Neuron (in vitro differentiated cells): ENCODE measurements at regions not wholly inside any gene's neighbourhood (a gene's known extent, or its start where the extent isn't known, plus 50 kb on each side); places are given as distances from the start of the nearest gene placed in this dataset.
"Not testable (repeated sequence)": the region's sequence is repeated elsewhere in the genome, so short reads cannot be mapped to it uniquely, and the experiment has no call there.

Experiments used
- H2AFZ ChIP-seq: one replicate; pipeline ENCODE4 v1.6.1; 2013; ENCODE audit warnings: low read depth, mild to moderate bottlenecking, inconsistent platforms, low read length, moderate library complexity
- H3K27me3 ChIP-seq: one replicate; pipeline ENCODE4 v1.6.1; 2013; ENCODE audit warnings: low read length; ENCODE audit not compliant: insufficient read depth
- H3K36me3 ChIP-seq: one replicate; pipeline ENCODE4 v1.6.1; 2013; ENCODE audit warnings: low read length; ENCODE audit not compliant: insufficient read depth
- H3K4me1 ChIP-seq: one replicate; pipeline ENCODE4 v1.6.1; 2013; ENCODE audit warnings: low read length; ENCODE audit not compliant: insufficient read depth
- H3K4me3 ChIP-seq: 2 replicates; pipeline ENCODE4 v1.5.1; 2013; ENCODE audit warnings: mild to moderate bottlenecking, low read length, moderate library complexity
- H3K9me3 ChIP-seq: one replicate; pipeline ENCODE4 v1.6.1; 2013; ENCODE audit warnings: low read length

DNA sequence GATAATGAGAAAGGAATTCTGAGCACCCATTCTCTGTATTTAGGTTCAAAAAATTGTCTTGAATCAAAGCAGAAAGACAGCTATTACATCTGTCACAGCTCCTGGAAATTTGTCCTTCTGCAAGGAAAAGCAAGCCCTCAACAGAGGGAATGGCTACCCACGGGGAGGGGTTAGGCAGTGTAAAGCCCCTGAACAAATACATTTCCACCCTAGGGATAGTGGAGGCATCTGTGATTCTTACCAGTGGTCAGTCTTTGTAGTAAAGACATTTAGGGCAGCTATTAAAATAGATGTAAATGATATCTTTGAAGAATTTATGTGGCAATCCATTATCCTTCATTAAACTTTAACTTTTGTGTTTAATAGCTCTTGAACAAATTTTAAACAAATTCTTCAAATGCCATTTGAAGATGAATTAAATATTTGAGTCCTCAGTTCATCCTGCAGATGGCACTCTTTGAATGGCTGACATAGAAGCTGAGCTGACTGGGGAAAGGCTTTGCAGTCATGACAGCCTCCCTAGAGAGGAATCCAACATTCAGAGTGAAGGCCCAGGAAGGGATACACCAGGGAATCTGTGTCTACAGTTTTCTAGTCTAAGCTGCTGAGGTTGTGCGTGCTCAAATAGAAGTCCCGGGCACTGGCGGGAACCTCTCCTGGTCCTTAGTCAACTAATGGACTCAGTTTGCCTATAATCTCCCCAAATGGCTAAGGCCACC is 359.7 kb upstream of the ROPN1 start:
- Histone ChIP-seq H3K27me3 (no peaks in the 10 kb centered on the region), H3K4me3 (no peak overlapping the region), H2AFZ (no peak overlapping the region), H3K36me3 (no peaks in the 10 kb centered on the region), H3K4me1 (peaks cover 4% of the 10 kb centered on the region), H3K9me3 (no peaks in the 10 kb centered on the region)

GRCh38 chr3:124352149-124352539 is 360.2 kb upstream of the ROPN1 start:
- Histone ChIP-seq H3K36me3 (no peaks in the 10 kb centered on the region), H3K4me1 (peaks cover 4% of the 10 kb centered on the region), H3K27me3 (no peaks in the 10 kb centered on the region), H3K4me3 (no peak overlapping the region), H3K9me3 (no peaks in the 10 kb centered on the region), H2AFZ (no peak overlapping the region)

DNA sequence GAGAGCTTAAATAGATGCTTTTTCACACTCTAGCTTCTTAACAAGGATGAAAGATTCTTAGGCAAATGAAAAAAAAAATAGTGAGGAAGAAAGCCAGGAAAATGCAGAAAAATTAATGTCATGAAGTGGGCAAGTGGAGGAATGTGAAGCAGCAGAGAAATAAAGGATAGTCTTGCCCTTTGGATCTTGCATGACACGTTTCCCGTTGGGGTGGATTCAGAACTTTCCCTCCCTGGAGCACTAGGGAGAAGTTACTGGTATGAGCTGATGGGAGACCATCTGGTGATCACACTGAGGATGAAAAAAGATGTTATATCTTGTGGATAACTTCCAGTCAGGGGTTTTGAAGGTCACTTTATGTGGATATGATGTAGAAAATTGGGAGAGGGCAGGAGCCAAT is 361.8 kb upstream of the ROPN1 start:
- H3K27me3 ChIP-seq: no peaks in the 10 kb centered on the region
- no peaks in the 10 kb centered on the region for H3K9me3 ChIP-seq
- H3K36me3 ChIP-seq: no peaks in the 10 kb centered on the region
- no peak overlapping the region for H3K4me3 ChIP-seq
- H2AFZ ChIP-seq: no peak overlapping the region
- peaks cover 4% of the 10 kb centered on the region for H3K4me1 ChIP-seq

- Histone ChIP-seq H3K9me3 (no peaks in the 10 kb centered on the region), H2AFZ (no peak overlapping the region), H3K4me3 (no peak overlapping the region), H3K27me3 (no peaks in the 10 kb centered on the region), H3K36me3 (no peaks in the 10 kb centered on the region), H3K4me1 (peaks cover 4% of the 10 kb centered on the region)
These were observed 362.2 kb upstream of the ROPN1 start for GRCh38 chr3:124354150-124354549.

DNA sequence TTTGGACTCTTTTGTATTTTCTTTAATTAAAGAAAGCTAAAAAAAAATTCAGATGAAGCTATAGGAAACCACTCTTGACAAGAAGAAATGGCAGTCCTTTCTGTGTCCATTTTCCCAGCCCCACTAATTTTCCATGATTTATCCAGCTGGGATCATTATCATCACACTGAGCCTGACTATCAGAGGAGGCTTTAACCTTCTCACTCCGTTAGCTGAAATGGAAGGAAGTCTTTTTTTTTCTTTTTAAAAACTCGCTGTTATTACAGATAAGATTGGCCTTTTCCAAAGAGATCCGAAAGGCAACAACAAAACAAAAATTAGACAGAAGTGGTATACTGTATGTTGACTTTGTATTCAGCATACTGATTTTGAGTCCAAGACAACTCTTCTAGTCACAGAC is 366.2 kb upstream of the ROPN1 start:
- Histone ChIP-seq H3K36me3 (no peaks in the 10 kb centered on the region), H3K27me3 (no peaks in the 10 kb centered on the region), H3K4me1 (peaks cover 35% of the 10 kb centered on the region), H2AFZ (no peak overlapping the region), H3K9me3 (no peaks in the 10 kb centered on the region), H3K4me3 (no peak overlapping the region)

DNA sequence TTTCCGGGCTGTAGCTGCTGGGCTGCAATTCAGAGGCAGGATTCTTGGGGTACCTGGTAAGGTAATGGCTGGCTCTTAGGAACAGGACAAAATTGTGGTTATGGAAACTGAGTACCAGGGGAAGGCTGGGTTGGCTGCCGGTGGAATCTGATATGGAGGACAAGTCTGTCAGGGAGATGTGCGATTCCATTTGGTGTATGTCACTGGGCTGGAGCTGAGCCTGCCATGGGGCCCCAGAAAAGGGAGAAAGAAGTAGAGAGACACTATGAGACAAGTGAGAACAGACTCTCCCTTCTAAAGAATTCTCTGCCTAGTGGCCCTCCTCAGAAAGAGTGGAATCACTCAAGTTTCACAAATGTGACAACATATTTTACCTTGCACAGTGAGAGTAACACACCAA is 368.2 kb upstream of the ROPN1 start:
- Histone ChIP-seq H3K27me3 (no peaks in the 10 kb centered on the region), H3K4me3 (no peak overlapping the region), H2AFZ (no peak overlapping the region), H3K36me3 (no peaks in the 10 kb centered on the region), H3K4me1 (peaks cover 31% of the 10 kb centered on the region), H3K9me3 (no peaks in the 10 kb centered on the region)

DNA sequence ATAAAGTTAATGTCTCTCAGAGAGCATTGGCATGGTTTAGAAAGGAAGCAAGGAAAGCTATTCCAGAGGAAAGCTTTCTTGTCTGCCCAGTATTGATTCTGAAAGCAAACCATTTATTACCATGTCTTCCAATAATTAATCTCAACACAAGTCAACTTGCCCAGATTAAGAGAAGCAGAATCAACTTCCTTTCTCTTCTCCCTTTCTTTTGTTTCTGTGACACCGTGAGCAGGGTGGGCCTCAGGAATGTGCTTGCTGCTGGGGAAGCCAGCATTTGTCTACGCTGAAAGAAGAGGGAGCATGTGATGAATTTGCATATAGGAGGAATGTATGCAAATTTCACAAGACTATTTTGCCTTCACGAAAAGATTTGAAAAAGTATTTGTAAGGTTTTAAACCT is 368.6 kb upstream of the ROPN1 start:
- H3K36me3 ChIP-seq: no peaks in the 10 kb centered on the region
- H2AFZ ChIP-seq: no peak overlapping the region
- peaks cover 31% of the 10 kb centered on the region for H3K4me1 ChIP-seq
- no peaks in the 10 kb centered on the region for H3K9me3 ChIP-seq
- peak overlapping the region; percentile 7 for H3K4me3 ChIP-seq
- no peaks in the 10 kb centered on the region for H3K27me3 ChIP-seq

DNA sequence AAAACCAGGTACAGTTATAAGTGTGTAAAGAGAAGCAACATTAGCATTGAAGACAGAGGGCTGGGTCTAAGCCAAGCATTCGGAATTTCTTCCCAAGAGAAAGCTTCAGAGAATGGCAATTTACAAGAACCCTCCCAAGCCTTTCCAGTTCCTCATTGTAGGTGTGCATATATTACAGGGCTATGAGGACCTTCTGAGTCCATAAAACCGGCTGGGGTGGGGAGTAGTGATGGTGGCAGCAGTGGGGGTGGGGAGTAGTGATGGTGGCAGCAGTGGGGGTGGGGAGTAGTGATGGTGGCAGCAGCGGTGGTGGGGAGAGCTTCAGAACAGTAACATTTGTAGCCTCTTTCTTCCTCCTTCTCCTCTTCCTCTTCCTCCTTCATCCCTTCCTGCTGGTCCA is 368.7 kb upstream of the UMPS start:
- Histone ChIP-seq H2AFZ (no peak overlapping the region), H3K27me3 (no peaks in the 10 kb centered on the region), H3K4me3 (no peak overlapping the region), H3K9me3 (no peaks in the 10 kb centered on the region), H3K36me3 (no peaks in the 10 kb centered on the region), H3K4me1 (peaks cover 31% of the 10 kb centered on the region)

GRCh38 chr3:124362455-124362854 is 367.8 kb upstream of the UMPS start:
- no peaks in the 10 kb centered on the region for H3K36me3 ChIP-seq
- no peaks in the 10 kb centered on the region for H3K9me3 ChIP-seq
- H3K27me3 ChIP-seq: no peaks in the 10 kb centered on the region
- peaks cover 31% of the 10 kb centered on the region for H3K4me1 ChIP-seq
- no peak overlapping the region for H2AFZ ChIP-seq
- no peak overlapping the region for H3K4me3 ChIP-seq

DNA sequence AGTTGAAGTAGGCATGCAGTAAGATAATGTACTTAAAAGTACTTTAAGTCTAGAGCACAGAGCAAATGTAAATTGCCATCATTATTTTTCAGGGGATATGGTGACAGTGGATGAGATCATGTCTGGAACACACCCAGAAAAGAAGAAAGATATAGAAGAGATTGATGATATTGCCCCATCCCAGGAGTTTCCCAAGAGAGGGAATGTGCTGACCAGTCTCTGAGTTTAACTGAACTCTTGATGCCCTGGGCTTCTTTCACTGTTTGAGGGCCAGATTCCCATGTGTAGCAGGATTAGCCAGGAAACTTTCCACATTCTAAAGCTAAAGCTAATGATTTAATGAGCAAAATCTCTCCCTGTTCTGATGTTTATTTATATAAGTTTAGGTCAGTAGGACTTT is 366.8 kb upstream of the UMPS start:
- H3K4me1 ChIP-seq: peaks cover 31% of the 10 kb centered on the region
- no peaks in the 10 kb centered on the region for H3K36me3 ChIP-seq
- H3K4me3 ChIP-seq: no peak overlapping the region
- H2AFZ ChIP-seq: no peak overlapping the region
- no peaks in the 10 kb centered on the region for H3K27me3 ChIP-seq
- H3K9me3 ChIP-seq: no peaks in the 10 kb centered on the region

DNA sequence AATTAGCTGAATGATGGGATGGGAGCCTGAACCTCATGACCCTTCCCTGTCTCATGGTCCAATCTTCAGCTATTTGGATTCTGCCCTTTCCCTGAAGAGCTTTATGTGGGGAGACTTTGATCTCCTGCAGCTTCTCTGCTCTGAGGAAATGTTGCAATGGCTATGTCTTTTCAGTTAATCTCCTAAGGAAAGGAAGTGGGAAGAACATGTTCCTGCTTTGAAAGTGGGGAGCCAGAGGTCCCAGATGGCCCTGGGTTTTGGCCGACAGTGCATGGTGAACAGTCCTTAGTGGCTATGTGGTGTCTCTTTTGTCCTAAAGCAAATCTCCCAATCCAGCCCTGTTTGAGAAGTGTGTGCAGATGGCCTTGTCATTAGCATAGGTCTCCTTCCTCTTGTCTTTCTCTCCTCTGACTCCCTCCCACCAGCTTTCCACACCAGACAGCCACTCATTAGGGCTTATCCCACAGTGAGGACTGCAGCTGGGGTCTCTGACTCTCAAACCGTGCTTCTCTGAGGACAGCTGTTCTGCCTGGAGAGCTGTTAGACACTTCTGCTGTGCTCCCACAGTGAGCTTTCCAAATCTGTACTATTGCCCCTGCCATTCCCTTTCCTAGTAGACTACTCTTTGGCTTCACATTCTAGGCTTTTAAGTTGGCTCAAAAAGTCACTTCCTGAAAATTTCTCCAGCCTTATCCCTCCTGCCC is 365.8 kb upstream of the UMPS start:
- Histone ChIP-seq H3K4me1 (peaks cover 31% of the 10 kb centered on the region), H3K27me3 (no peaks in the 10 kb centered on the region), H3K4me3 (no peak overlapping the region), H3K9me3 (no peaks in the 10 kb centered on the region), H2AFZ (no peak overlapping the region), H3K36me3 (no peaks in the 10 kb centered on the region)

DNA sequence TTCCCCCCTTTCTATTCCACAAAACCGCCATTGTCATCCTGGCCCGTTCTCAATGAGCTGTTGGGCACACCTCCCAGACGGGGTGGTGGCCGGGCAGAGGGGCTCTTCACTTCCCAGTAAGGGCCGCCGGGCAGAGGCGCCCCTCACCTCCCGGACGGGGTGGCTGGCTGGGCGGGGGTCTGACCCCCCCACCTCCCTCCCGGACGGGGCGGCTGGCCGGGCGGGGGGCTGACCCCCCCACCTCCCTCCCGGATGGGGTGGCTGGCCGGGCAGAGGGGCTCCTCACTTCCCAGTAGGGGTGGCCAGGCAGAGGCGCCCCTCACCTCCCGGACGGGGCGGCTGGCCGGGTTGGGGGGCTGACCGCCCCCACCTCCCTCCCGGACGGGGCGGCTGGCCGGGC is 363.6 kb upstream of the UMPS start:
- not testable (repeated sequence) for H2AFZ ChIP-seq, H3K36me3 ChIP-seq, H3K9me3 ChIP-seq, H3K4me3 ChIP-seq, H3K27me3 ChIP-seq
- H3K4me1 ChIP-seq: peaks cover 12% of the 10 kb centered on the region

DNA sequence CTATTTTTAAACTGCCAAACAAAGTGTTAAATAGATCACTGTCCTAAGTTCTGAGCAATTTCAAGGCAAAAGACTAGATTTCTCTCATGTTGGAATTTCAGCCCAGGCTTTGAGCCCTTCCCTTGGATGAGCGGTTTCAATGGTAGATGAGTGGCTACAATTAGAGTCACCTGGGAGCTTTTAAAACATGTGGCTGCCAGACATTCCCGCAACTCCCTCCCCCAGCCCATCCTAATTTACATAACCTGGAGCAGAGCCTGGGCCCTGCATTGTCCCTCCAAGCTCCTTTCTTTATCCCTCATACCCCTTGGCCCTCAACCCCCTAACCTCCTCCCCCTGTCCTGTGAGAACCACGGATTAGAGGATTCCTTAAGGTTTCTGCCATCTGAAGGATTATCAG is 357.5 kb upstream of the UMPS start:
- no peaks in the 10 kb centered on the region for H3K27me3 ChIP-seq
- no peaks in the 10 kb centered on the region for H3K9me3 ChIP-seq
- H3K4me3 ChIP-seq: no peak overlapping the region
- H2AFZ ChIP-seq: no peak overlapping the region
- peaks cover 10% of the 10 kb centered on the region for H3K4me1 ChIP-seq
- H3K36me3 ChIP-seq: no peaks in the 10 kb centered on the region

DNA sequence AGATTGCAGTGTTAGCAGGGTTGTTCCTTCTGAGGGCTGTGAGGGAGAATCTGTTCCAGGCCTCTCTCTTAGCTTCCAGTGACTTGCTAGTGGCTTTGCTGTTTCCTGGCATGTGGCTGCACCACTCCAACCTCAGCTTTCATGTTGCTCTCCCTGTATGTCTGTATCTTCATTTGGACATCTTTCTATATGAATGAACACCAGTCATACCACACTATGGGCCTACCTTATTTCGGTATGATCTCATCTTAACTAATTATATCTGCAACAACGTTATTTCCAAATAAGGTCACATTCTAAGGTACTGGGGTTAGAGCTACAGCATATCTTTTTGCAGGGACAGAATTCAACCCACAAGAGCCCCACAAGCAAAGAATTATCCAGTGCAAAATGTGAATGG is 356.7 kb upstream of the UMPS start:
- Histone ChIP-seq H3K9me3 (no peaks in the 10 kb centered on the region), H2AFZ (no peak overlapping the region), H3K4me3 (no peak overlapping the region), H3K36me3 (no peaks in the 10 kb centered on the region), H3K4me1 (peaks cover 10% of the 10 kb centered on the region), H3K27me3 (no peaks in the 10 kb centered on the region)
